ENCODE measurements at regions not wholly inside any gene's neighbourhood (a gene's known extent, or its start where the extent isn't known, plus 50 kb on each side); places are given as distances from the start of the nearest gene placed in this dataset.
"Not testable (repeated sequence)": the region's sequence is repeated elsewhere in the genome, so short reads cannot be mapped to it uniquely, and the experiment has no call there.

DNA sequence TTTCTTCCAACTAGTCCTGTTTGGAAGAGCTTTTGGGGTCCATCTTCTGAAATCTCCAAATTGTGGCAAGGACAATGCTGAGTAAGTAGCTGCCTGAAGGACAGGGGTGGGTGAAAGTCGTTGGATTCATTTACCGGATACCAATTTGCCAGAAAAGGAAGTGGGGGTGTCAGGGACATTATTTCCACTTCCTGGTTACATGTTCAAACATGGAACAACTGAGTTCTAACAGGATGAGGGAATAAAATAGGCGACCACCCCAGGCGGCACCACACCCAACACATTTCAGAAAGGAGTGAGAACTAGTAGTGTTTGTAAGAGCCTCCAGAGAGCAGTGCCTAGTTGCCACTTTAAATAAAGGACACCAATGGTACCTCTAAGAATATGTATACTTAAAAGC lies 158.6 kb upstream of the SERTAD2 start:
- no peak for DNase-seq (ENCODE audit: extremely low spot score)
- ChIA-PET CTCF (interaction anchor here (1.1 to 1.6 kb wide), 4 partner anchors 9 to 226 kb away, joined by 3 to 6 read pairs (median 5); no protein-coding TSS in a partner anchor), POLR2A (no interaction called here)
- TF ChIP-seq, protein P1, sequence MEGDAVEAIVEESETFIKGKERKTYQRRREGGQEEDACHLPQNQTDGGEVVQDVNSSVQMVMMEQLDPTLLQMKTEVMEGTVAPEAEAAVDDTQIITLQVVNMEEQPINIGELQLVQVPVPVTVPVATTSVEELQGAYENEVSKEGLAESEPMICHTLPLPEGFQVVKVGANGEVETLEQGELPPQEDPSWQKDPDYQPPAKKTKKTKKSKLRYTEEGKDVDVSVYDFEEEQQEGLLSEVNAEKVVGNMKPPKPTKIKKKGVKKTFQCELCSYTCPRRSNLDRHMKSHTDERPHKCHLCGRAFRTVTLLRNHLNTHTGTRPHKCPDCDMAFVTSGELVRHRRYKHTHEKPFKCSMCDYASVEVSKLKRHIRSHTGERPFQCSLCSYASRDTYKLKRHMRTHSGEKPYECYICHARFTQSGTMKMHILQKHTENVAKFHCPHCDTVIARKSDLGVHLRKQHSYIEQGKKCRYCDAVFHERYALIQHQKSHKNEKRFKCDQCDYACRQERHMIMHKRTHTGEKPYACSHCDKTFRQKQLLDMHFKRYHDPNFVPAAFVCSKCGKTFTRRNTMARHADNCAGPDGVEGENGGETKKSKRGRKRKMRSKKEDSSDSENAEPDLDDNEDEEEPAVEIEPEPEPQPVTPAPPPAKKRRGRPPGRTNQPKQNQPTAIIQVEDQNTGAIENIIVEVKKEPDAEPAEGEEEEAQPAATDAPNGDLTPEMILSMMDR (IDR thresholded peaks at IDR 0.05; ENCODE audit: control extremely low read depth, extremely low read depth, low read depth, missing control alignments) = no peak

DNA sequence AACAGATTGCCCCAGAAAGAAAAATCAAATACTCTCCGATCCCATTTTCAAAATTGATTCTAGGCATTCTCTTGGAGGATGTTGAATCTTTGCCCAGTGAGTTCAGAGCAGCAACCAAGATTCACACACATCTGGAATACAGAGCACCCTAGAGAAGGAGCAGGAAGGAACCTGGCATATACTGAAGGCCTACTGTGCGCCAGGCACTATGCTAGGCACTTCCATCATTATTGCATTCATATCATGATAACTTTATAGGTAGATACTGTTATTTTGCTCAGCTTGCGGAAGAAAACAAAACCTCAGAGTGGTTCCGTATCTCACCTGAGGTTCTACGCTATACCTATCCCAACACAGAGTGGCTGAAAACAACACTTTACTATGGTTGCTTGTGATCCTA lies 160.3 kb upstream of the SERTAD2 start:
- ChIA-PET CTCF (interaction anchor here (1.5 to 7.6 kb wide), 2 partner anchors 18 to 168 kb away, joined by 3 to 62 read pairs; no protein-coding TSS in a partner anchor), POLR2A (no interaction called here)
- DNase-seq (ENCODE audit: extremely low spot score) = no peak
- TF ChIP-seq, protein P1 (IDR thresholded peaks at IDR 0.05; ENCODE audit: control extremely low read depth, extremely low read depth, low read depth, missing control alignments) = no peak

DNA sequence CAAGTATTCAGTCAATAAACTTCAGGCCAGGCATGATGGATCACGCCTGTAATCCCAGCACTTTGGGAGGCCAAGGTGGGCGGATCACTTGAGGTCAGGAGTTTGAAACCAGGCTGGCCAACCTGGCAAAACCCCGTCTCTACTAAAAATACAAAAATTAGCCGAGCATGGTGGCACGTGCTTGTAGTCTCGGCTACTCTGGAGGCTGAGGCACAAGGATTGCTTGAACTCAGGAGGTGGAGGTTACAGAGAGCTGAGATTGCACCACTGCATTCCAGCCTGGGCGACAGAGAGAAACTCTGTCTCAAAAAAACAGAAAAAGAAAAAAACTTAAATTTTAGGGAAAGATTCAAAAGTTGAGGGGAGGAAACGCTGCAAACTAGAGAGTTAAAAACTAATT lies 162.8 kb upstream of the SERTAD2 start:
- CTCF ChIA-PET = interaction anchor here (7.6 kb wide), 1 partner anchor 16 kb away, joined by 62 read pairs; no protein-coding TSS in a partner anchor
- POLR2A ChIA-PET; DNase-seq (ENCODE audit: extremely low spot score): not testable (repeated sequence)

DNA sequence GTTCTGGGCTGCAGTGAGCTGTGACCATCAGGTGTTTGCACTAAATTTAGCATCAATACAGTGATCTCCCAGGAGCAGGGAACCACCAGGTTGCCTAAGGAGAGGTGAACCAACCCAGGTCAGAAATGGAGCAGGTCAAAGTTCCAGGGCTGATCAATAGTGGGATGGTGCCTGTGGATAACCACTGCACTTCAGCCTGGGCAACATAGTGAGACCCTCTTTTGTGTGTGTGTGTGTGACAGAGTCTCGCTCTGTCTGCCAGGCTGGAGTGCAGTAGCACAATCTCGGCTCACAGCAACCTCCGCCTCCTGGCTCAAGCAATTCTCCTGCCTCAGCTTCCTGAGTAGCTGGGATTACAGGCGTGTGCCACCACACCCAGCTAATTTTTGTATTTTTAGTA lies 163.7 kb upstream of the SERTAD2 start:
- TF ChIP-seq, protein P1 (IDR thresholded peaks at IDR 0.05; ENCODE audit: control extremely low read depth, extremely low read depth, low read depth, missing control alignments) = no peak
- POLR2A ChIA-PET = no interaction called here

DNA sequence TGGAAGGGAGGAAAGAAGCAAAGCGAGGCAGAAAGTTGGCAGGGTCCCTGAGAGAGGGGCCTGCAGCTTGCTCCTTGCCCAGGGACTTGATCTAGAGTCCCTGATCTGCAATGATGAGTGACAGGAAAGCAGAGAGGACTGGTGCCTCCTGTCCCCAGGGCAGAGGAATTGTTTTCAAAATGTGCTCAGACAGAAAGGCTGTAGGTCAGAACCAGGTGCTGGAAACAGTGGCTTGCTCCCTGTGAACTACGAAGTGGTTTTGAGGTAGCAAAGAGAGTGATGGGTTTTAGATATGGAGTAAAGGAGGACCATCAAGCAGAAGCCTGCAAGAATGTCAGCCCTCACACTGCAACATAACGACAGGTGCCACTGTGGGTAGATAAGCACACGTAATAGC lies 164.9 kb upstream of the SERTAD2 start:
- ChIA-PET POLR2A (no interaction called here), CTCF (interaction anchor here (1.1 to 7.6 kb wide), 6 partner anchors 10 to 200 kb away, joined by 3 to 62 read pairs (median 3); no protein-coding TSS in a partner anchor)
- TF ChIP-seq, protein P1 (IDR thresholded peaks at IDR 0.05; ENCODE audit: control extremely low read depth, extremely low read depth, low read depth, missing control alignments) = no peak
- DNase-seq (ENCODE audit: extremely low spot score) = no peak

More for the DNA sequence above, 163.7 kb upstream of the SERTAD2 start:
- CTCF ChIA-PET = interaction anchor here (7.6 kb wide), 1 partner anchor 15 kb away, joined by 62 read pairs; no protein-coding TSS in a partner anchor
- no peak for DNase-seq (ENCODE audit: extremely low spot score)

DNA sequence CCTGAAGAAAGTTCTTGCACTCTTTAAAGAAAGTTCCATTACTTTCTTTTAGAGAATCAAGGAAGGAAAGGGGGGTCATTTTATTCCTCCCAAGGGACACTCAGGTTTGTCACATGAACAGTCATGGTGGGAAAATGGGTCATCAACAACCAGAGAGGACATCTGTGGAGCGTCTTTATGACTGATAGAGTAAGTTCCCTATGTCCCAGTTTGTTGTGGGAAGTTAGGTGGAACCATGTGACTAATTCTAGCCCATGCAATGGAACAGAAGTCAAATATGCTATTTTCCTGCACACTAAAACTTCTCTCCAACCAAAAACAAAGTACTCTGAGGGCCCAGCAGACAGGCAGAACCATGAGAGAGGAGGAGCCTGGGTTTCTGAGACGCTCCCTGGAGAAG lies 165.6 kb upstream of the SERTAD2 start:
- TF ChIP-seq, protein P1 (IDR thresholded peaks at IDR 0.05; ENCODE audit: control extremely low read depth, extremely low read depth, low read depth, missing control alignments) = no peak
- CTCF ChIA-PET = interaction anchor here (1.0 to 7.6 kb wide), 9 partner anchors 10 to 201 kb away, joined by 3 to 62 read pairs (median 3); no protein-coding TSS in a partner anchor
- POLR2A ChIA-PET = no interaction called here
- DNase-seq (ENCODE audit: extremely low spot score) = no peak

DNA sequence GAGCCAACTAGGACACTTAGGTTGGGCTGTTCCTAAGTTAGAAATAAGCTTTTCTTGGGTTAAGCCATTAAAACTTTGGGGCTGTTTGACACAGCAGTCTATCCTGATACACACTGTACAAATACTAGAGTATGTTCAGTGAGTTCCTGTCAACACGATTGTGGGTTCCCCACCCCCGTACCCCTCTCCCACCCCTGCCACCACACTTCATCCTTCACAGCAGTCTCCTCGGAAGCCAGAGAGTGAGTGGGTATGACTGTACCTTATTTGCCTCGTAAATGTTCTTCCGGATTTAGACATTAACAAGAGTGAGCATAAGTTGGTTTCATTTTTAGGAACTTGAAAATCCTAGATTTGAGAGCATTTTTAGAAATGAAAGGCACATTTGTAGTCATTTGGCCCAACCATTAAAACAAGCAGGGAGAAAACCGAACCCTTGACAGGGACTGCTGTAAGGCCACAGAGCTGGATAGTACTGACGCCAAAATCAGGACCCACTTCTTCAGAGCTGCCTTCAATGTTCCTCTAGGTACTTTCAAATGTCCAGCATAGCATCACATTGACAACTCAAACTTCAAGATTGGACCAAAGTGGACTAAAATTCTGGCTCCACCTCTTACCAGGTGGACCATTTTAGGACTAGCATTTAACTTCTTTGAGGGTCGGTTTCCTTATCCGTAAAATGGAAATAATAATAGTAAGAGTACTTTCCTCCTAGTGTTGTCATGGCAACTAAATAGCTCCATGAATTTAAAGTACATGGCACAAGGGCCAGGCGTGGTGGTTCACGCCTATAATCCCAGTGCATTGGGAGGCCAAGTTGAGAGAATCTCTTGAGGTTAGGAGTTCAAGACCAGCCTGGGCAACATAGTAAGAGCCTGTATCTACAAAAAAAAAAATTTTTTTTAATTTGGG lies 166.3 kb upstream of the SERTAD2 start:
- peak; percentile 45 for DNase-seq (ENCODE audit: extremely low spot score)
- ChIA-PET CTCF (interaction anchor here (0.8 to 7.6 kb wide), 12 partner anchors 8 to 174 kb away, joined by 3 to 62 read pairs (median 3); no protein-coding TSS in a partner anchor), POLR2A (no interaction called here)
- TF ChIP-seq, protein P1 (IDR thresholded peaks at IDR 0.05; ENCODE audit: control extremely low read depth, extremely low read depth, low read depth, missing control alignments) = no peak
